Neural progenitor cell (in vitro differentiated cells): ENCODE measurements at regions not wholly inside any gene's neighbourhood (a gene's known extent, or its start where the extent isn't known, plus 50 kb on each side); places are given as distances from the start of the nearest gene placed in this dataset.

Experiments
- DNase-seq: peaks from one replicate; pipeline ENCODE4 v3.0.0-alpha.2; 2016; ENCODE audit warnings: low spot score
- H2AFZ ChIP-seq: fragments of 200-600 bp; sonication (generic); replicated peaks from 2 replicates; pipeline ENCODE4 v1.6.1; 2016; ENCODE audit warnings: antibody characterized with exemption
- H3F3A ChIP-seq: fragments of 200-600 bp; sonication (generic); 2 replicates; pipeline ENCODE4 v1.6.1; 2016; ENCODE audit warnings: antibody characterized with exemption, low read depth
- H3K27ac ChIP-seq: fragments of 200-600 bp; sonication (generic); 2 replicates; pipeline ENCODE4 v1.5.1; 2016; ENCODE audit warnings: mild to moderate bottlenecking
- H3K27me3 ChIP-seq: fragments of 200-600 bp; sonication (generic); 2 replicates; pipeline ENCODE4 v1.6.1; 2016; ENCODE audit warnings: mild to moderate bottlenecking, moderate library complexity
- H3K36me3 ChIP-seq: fragments of 200-600 bp; sonication (generic); 2 replicates; pipeline ENCODE4 v1.5.1; 2016
- H3K4me1 ChIP-seq: fragments of 200-600 bp; sonication (generic); 2 replicates; pipeline ENCODE4 v1.6.1; 2016; ENCODE audit warnings: mixed run types
- H3K4me2 ChIP-seq: fragments of 200-600 bp; sonication (generic); 2 replicates; pipeline ENCODE4 v1.6.1; 2016
- H3K4me3 ChIP-seq: fragments of 200-600 bp; sonication (generic); 2 replicates; pipeline ENCODE4 v1.5.1; 2016
- H3K79me2 ChIP-seq: fragments of 200-600 bp; sonication (generic); 2 replicates; pipeline ENCODE4 v1.6.1; 2016; ENCODE audit warnings: low read depth
- H3K9ac ChIP-seq: fragments of 200-600 bp; sonication (generic); 2 replicates; pipeline ENCODE4 v1.6.1; 2016
- H3K9me3 ChIP-seq: fragments of 200-600 bp; sonication (generic); 2 replicates; pipeline ENCODE4 v1.5.1; 2016; ENCODE audit warnings: low read depth
- H4K20me1 ChIP-seq: fragments of 200-600 bp; sonication (generic); 2 replicates; pipeline ENCODE4 v1.6.1; 2016; ENCODE audit warnings: low read depth
- H3K27ac Mint-ChIP-seq: 3 replicates; pipeline ENCODE4 v1.8.0; 2021; ENCODE audit warnings: mixed read lengths
- H3K27me3 Mint-ChIP-seq: 2 replicates; pipeline ENCODE4 v1.8.0; 2022; ENCODE audit warnings: low read depth, mild to moderate bottlenecking, inconsistent platforms, moderate library complexity, mixed read lengths; ENCODE audit not compliant: insufficient read depth
- H3K36me3 Mint-ChIP-seq: 3 replicates; pipeline ENCODE4 v1.8.0; 2021; ENCODE audit warnings: mixed read lengths
- H3K4me1 Mint-ChIP-seq: 3 replicates; pipeline ENCODE4 v1.8.0; 2021; ENCODE audit warnings: mixed read lengths
- H3K4me3 Mint-ChIP-seq: 3 replicates; pipeline ENCODE4 v1.8.0; 2021; ENCODE audit warnings: mild to moderate bottlenecking, moderate library complexity, mixed read lengths
- H3K9me3 Mint-ChIP-seq: 3 replicates; pipeline ENCODE4 v1.8.0; 2020; ENCODE audit warnings: mixed read lengths
- EZH2 ChIP-seq: fragments of 200-600 bp; sonication (generic); IDR thresholded peaks from 2 replicates; pipeline ENCODE4 v1.6.1; 2017; ENCODE audit warnings: antibody characterized with exemption, mild to moderate bottlenecking, moderate library complexity
- EZH2phosphoT487 ChIP-seq: fragments of 200-600 bp; sonication (generic); IDR thresholded peaks from 2 replicates; pipeline ENCODE4 v1.6.1; 2017; ENCODE audit warnings: antibody characterized with exemption
- TF ChIP-seq, protein P1 (sequence below): fragments of 200-600 bp; sonication (generic); IDR thresholded peaks from 2 replicates; pipeline ENCODE4 v1.5.1; 2017; ENCODE audit warnings: antibody characterized with exemption, mild to moderate bottlenecking

DNA sequence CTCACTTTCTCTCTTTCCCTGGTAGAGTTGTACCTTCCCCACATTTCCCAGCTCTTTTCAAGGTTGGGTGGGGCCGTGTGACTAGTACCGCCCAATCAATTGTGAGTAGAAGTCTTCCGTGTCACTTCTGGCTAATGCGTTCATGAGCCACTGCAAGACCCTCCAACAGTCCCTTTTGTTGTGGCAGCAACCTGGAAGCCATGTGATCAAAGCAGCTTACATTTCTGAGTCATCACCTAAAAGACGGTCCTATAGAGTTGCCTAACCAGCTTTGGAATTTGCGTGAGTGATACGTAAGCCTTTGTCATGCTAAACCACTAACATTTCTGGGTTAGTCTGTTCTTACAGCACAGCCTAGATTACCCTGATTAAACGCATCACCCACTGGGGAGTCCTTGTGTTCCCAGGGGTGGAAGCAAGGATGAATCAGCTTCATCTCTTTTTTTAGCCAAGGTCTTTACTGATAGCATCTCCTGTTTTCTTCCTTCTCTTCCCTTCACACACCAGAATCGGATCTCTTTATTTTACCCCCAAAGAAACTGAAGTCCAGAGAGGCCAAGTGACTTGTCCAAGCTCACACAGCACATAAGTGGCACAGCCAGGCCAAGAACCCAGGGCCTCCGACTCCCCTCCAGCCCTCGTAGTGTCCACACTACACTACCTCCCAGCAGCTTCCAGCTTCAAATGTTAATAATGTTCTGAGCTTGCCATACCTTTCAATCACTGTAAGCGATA, 366.3 kb upstream of the XYLT1 start:
- Mint-ChIP-seq H3K36me3 (no peaks in the 10 kb centered on the region), H3K27ac (no peak overlapping the region), H3K9me3 (no peaks in the 10 kb centered on the region), H3K4me1 (peaks cover 12% of the 10 kb centered on the region), H3K4me3 (no peak overlapping the region), H3K27me3 (no peaks in the 10 kb centered on the region)
- H3K36me3 ChIP-seq: no peaks in the 10 kb centered on the region
- no peaks in the 10 kb centered on the region for H3K79me2 ChIP-seq
- DNase-seq: peak; percentile 75
- H3K27ac ChIP-seq: no peak overlapping the region
- TF ChIP-seq EZH2 (no peak), EZH2phosphoT487 (no peak)
- TF ChIP-seq, protein P1, sequence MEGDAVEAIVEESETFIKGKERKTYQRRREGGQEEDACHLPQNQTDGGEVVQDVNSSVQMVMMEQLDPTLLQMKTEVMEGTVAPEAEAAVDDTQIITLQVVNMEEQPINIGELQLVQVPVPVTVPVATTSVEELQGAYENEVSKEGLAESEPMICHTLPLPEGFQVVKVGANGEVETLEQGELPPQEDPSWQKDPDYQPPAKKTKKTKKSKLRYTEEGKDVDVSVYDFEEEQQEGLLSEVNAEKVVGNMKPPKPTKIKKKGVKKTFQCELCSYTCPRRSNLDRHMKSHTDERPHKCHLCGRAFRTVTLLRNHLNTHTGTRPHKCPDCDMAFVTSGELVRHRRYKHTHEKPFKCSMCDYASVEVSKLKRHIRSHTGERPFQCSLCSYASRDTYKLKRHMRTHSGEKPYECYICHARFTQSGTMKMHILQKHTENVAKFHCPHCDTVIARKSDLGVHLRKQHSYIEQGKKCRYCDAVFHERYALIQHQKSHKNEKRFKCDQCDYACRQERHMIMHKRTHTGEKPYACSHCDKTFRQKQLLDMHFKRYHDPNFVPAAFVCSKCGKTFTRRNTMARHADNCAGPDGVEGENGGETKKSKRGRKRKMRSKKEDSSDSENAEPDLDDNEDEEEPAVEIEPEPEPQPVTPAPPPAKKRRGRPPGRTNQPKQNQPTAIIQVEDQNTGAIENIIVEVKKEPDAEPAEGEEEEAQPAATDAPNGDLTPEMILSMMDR: no peak
- no peaks in the 10 kb centered on the region for H3F3A ChIP-seq
- H2AFZ ChIP-seq: peak overlapping the region; percentile 36
- no peaks in the 10 kb centered on the region for H4K20me1 ChIP-seq
- peak overlapping the region; percentile 29 for H3K4me2 ChIP-seq
- peaks cover 7% of the 10 kb centered on the region for H3K4me1 ChIP-seq
- no peaks in the 10 kb centered on the region for H3K27me3 ChIP-seq
- H3K9me3 ChIP-seq: no peaks in the 10 kb centered on the region
- H3K4me3 ChIP-seq: no peak overlapping the region
- no peak overlapping the region for H3K9ac ChIP-seq

DNA sequence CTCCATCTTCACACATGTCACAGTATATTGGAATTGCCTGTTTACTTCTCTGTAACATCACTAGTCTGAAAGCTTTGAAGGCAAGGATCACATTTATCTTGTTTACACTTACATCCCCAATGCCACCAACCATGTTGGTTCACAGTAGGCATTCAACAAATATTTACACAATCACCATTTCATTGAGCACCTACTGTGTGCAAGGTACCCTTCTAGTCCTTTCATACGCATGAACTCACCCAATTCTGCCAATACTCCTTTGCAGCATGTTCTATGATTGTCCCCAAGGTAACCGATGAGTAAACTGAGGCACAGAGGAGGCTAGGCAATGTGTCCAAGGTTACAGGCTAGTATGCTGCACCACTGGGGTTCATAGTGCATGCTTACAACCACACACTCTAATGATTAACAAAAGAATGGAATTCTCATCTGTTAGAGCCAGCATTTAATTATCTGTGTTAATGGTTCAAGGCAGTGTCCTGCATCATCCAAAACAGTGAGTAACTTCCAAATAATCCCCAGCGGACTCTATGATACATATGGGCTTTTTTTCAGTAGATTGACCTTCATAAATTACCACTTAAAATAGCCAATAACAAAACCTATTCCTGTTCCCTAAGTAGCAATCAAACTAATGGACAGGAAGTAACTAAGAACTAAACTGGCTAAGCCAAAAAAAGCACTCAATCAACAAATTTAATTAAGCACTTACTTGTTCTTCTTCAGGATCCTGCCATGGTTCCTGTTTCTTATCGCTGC, 364.5 kb upstream of the XYLT1 start:
- Histone ChIP-seq H3K79me2 (no peaks in the 10 kb centered on the region), H3K4me3 (no peak overlapping the region), H4K20me1 (no peaks in the 10 kb centered on the region), H2AFZ (no peak overlapping the region), H3K27ac (no peak overlapping the region), H3K36me3 (no peaks in the 10 kb centered on the region), H3K9ac (no peak overlapping the region), H3K4me2 (no peak overlapping the region), H3F3A (no peaks in the 10 kb centered on the region), H3K4me1 (peaks cover 7% of the 10 kb centered on the region), H3K27me3 (no peaks in the 10 kb centered on the region), H3K9me3 (no peaks in the 10 kb centered on the region)
- no peak for DNase-seq
- H3K27me3 Mint-ChIP-seq: no peaks in the 10 kb centered on the region
- peaks cover 11% of the 10 kb centered on the region for H3K4me1 Mint-ChIP-seq
- H3K4me3 Mint-ChIP-seq: no peak overlapping the region
- no peaks in the 10 kb centered on the region for H3K36me3 Mint-ChIP-seq
- TF ChIP-seq EZH2 (no peak), EZH2phosphoT487 (no peak)
- TF ChIP-seq, protein P1: no peak
- no peaks in the 10 kb centered on the region for H3K9me3 Mint-ChIP-seq
- H3K27ac Mint-ChIP-seq: peak overlapping the region; percentile 32

DNA sequence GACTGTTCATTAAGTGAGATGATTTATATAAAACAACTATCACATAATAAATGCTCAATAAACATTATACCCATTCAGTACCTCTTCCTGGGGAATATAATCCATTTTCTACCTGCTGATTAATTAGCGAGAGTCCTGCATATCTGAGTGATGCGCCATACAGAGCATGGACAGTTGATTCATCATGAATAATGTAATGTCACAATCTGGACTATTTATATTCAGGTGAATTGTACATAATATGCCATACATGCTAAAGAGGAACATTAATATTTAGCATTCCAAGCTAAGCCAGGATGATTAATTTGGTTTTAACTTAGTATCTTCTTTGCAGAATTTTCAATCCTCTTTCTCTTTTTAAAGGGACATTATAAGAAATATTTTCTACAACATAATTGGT, 362.0 kb upstream of the XYLT1 start:
- Histone ChIP-seq H3K27ac (no peak overlapping the region), H3K4me3 (no peak overlapping the region), H3K4me2 (no peak overlapping the region), H3K79me2 (no peaks in the 10 kb centered on the region), H3F3A (no peaks in the 10 kb centered on the region), H4K20me1 (no peaks in the 10 kb centered on the region), H3K27me3 (no peaks in the 10 kb centered on the region), H3K9ac (no peak overlapping the region), H3K4me1 (peaks cover 7% of the 10 kb centered on the region), H3K36me3 (no peaks in the 10 kb centered on the region), H2AFZ (no peak overlapping the region), H3K9me3 (no peaks in the 10 kb centered on the region)
- H3K27ac Mint-ChIP-seq: no peak overlapping the region
- no peaks in the 10 kb centered on the region for H3K36me3 Mint-ChIP-seq
- TF ChIP-seq EZH2: no peak
- TF ChIP-seq, protein P1: no peak
- no peak for TF ChIP-seq EZH2phosphoT487
- no peaks in the 10 kb centered on the region for H3K27me3 Mint-ChIP-seq
- no peaks in the 10 kb centered on the region for H3K9me3 Mint-ChIP-seq
- no peak overlapping the region for H3K4me3 Mint-ChIP-seq
- DNase-seq: no peak
- H3K4me1 Mint-ChIP-seq: peaks cover 8% of the 10 kb centered on the region
